GM12892 (cell line): ENCODE measurements at regions not wholly inside any gene's neighbourhood (a gene's known extent, or its start where the extent isn't known, plus 50 kb on each side); places are given as distances from the start of the nearest gene placed in this dataset.

Experiments used
- POLR2A ChIP-seq: IDR thresholded peaks from 2 replicates; pipeline ENCODE4 v1.6.1; 2011; ENCODE audit warnings: low read depth, low read length, control low read depth
- TAF1 ChIP-seq: IDR thresholded peaks from 2 replicates; pipeline ENCODE4 v1.6.1; 2011; ENCODE audit warnings: low read depth, mild to moderate bottlenecking, control low read depth, low read length, borderline replicate concordance

- no peak for TF ChIP-seq POLR2A
- TF ChIP-seq TAF1 = no peak
Observed at GRCh38 chr2:94774851-94775250, 96.4 kb upstream of the TEKT4 start.
